NCI-H774 (cell line): ENCODE measurements at regions not wholly inside any gene's neighbourhood (a gene's known extent, or its start where the extent isn't known, plus 50 kb on each side); places are given as distances from the start of the nearest gene placed in this dataset.
"Not testable (repeated sequence)": the region's sequence is repeated elsewhere in the genome, so short reads cannot be mapped to it uniquely, and the experiment has no call there.

Source experiments
- DNase-seq: peaks from one replicate; lab custom pipeline; 2025; lab: John Stamatoyannopoulos, UW

GRCh38 chr10:22875581-22875980, 52.3 kb upstream of the ARMC3 start:
- DNase-seq = no peak

- peak; percentile 98 for DNase-seq
These were observed 53.5 kb upstream of the ARMC3 start for GRCh38 chr10:22874189-22874854.

DNA sequence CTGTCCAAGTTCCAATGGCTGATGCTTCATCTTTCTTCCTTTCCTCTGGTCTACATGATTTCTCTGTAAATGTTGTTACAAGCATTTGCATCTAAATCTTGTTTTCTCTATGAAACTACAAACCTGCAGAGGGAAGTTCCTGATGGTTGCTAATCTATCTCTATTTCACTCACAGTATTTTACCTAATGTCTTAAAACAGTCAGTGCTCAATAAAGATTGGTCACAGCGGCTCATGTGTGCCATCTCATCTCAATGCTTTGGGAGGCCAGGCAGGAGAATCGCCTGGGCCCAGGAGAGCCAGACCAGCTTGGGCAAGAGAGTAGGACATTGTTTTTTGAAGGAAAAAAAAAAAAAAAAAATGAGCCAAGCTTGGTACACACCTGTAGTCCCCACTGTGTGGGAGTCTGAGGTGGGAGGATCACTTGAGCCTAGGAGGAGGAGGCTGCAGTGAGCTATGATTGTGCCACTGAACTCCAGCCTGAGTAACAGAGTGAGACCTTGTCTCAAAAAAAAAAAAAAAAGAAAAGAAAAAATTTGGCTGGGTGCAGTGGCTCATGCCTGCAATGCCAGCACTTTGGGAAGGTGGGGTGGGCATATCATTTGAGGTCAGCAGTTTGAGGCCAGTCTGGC, 71.3 kb upstream of the ARMC3 start:
- no peak for DNase-seq

DNA sequence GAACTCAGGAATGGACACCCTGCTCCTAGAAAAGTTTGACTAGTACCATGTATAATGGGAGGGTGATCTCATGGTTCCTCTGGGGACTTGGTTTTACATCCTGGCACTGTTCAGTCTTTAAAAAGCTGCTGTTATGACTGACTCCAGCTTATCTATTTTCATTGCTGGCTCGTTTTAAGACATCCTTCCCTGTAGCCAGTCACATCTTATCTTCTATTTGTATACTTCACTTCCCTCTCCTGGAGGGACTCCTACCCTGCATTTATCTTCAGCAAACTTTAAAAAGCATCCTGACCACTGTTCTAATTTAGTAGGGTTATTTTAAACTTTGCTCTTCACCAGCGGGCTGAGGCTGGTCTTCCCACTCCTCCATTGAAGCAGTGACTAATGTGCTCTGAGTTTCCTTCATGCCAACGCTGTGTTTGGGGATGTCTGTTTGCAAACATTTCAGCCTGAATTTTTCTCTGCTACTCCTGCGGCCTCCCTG, 72.9 kb upstream of the ARMC3 start:
- DNase-seq = no peak

DNA sequence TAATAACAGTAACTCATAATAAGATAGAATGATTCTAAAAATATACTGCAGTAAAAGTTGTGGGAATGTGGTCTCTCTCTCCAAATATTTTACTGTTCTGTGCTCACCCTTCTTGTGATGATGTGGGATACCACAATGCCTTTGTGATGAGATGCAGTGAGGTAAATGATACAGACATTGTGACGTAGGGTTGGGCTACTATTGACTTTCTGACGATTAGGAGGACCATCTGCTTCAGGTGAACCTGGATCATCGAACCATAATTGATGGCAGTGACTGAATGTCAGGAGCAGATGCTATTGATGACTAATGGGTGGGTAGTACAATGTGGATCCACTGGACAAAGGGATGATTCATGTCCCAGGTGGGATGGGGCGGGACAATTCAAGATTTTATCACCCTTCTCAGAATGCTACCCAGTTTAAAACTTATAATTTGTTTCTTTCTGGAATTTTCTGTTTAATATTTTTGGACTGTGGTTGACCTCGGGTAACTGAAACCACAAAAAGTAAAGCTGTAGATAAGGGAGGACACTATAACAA, 73.9 kb upstream of the ARMC3 start:
- DNase-seq = no peak

- no peak for DNase-seq
These were observed 75.0 kb upstream of the ARMC3 start for GRCh38 chr10:22852712-22853353.

DNA sequence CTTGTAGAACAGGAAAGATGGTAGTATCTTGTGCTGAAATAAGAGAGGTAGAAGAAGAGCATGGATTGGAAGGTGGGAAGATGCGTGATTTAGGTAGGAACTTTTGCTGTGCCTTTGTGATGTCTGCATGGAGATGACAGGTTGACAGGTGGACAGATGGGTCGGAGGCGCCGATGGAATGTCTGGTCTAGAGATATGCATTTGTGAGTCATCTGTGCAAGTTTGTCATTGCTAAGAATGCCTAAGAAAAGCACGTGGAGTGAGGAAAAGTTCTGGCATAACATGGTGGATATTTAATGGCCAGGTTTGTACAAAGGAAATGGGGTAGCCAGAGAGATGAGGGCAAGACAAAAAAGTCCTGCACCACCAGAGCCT, 76.0 kb upstream of the ARMC3 start:
- DNase-seq = no peak

- DNase-seq = no peak
These were observed 77.3 kb upstream of the ARMC3 start for GRCh38 chr10:22850541-22850940.

- DNase-seq = no peak
These were observed 78.6 kb upstream of the ARMC3 start for GRCh38 chr10:22849077-22849805.

DNA sequence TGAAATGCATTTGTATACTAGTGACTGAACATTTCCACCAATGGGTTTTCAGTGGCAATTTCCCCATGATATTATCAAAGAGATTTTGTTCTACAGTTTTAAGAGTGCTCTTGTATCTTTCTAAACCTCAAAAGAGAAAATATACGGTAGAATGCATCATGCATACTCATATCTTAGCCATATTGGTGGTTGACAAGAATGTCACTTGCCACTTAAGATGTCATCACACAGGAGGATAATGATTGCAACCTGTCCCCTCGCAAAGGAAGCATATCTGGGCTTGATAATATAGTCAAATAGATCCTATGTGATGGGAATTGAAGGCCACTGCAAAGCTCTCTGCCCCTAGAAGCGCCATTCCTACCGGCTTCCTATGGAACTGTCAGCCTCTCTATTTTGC, 79.3 kb upstream of the ARMC3 start:
- DNase-seq = no peak

- DNase-seq = no peak
These were observed 81.6 kb upstream of the ARMC3 start for GRCh38 chr10:22846294-22846693.

DNA sequence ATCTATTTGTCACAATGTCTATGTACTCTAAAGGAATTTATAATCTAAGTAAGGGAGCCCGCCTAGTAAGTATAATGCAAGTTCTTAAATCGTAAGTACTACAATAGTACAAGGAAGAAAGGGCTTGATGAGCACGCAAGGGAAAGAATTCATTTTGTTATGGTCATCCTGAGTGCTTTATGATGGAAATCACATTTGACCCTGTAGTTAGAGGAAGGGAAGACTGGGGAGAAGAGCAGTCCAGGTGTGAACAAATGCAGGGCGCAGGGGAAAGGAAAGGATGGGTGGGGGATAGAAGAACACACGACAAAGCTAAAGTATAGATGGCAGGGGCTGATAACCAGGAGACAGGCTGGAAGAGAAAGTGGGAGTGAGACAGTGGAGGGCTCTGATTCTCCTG, 88.2 kb upstream of the ARMC3 start:
- no peak for DNase-seq

DNA sequence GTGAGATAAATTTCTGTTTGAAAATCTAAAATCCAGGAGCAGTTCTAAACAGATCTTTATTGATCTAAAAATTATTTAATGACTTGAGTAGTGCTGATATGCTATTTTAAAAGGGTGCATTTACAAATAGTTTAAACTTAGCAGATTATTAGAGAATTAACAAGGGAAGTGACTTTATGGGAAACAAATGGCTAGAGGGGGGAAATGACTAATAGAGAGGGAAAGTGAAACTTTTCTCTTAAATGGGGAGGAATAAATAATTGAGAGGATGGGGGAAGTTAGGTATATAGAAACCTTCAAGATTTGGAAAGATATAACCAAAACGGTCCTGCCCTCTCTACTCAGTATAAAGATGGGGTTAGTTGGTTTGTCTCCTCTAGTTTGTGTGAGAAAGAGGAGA, 90.1 kb upstream of the ARMC3 start:
- DNase-seq = no peak

- no peak for DNase-seq
These were observed 90.5 kb upstream of the ARMC3 start for GRCh38 chr10:22837351-22837750.

GRCh38 chr10:22834471-22834870, 93.4 kb upstream of the ARMC3 start:
- no peak for DNase-seq

DNA sequence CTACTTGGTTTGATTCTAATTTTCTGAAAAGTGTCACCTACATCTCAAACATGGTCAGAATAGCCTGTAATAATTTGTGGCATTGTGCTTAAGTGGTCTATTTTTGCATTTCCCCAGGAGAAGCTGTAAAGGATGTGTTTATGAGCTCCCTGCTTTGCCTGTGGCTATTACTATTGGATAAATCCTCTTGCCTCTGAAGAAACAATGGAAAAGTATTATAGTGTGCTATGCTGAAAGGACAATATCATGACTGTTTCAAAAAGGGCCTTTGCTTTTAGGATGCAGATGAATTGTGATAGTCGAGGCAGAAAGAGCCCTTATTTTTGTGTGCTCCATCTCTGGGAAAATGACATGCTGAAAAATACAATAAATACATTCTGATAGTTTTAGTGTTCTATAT, 94.1 kb upstream of the ARMC3 start:
- no peak for DNase-seq

- DNase-seq = no peak
These were observed 94.5 kb upstream of the ARMC3 start for GRCh38 chr10:22833353-22833752.

- DNase-seq = no peak
These were observed 95.0 kb upstream of the ARMC3 start for GRCh38 chr10:22832851-22833250.

GRCh38 chr10:22832066-22832602, 95.7 kb upstream of the ARMC3 start:
- DNase-seq = peak; percentile 45

DNA sequence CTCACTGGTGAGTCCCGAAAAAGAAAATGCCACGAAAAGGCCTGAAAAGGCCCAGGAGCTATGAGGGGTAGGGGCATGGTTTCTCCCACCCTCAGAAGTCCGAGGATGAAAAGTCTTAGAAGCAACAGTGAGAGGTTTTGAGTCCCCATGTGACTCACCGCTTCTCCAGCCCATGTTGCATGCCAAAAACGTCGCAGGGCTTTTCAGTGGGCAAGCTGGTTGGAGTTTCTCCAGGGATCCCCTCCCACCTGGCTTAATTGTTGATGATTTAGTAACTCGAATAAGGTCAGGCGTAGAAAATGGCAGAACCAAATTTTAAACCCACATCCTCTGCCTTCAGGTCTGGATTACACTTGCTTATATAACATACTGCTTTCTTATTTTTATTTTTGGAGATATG, 96.3 kb upstream of the ARMC3 start:
- no peak for DNase-seq

GRCh38 chr10:22828712-22829111, 99.1 kb upstream of the ARMC3 start:
- not testable (repeated sequence) for DNase-seq

GRCh38 chr10:22825841-22826240, 102.0 kb upstream of the ARMC3 start:
- no peak for DNase-seq
